Stimulated activated naive CD8-positive, alpha-beta T cell treated with anti-CD3 and anti-CD28 coated beads, Interleukin-15, Interleukin-2, amounts not matched to agents 100 ng/mL and 50 ng/mL, for 24 hours (primary cell): ENCODE measurements at regions not wholly inside any gene's neighbourhood (a gene's known extent, or its start where the extent isn't known, plus 50 kb on each side); places are given as distances from the start of the nearest gene placed in this dataset.

Experiments used
- H3K27ac Mint-ChIP-seq: one replicate; pipeline ENCODE4 v1.8.0; 2021; ENCODE audit warnings: mild to moderate bottlenecking, mixed read lengths
- H3K27me3 Mint-ChIP-seq: one replicate; pipeline ENCODE4 v1.8.0; 2021; ENCODE audit warnings: mixed read lengths
- H3K36me3 Mint-ChIP-seq: one replicate; pipeline ENCODE4 v1.8.0; 2021; ENCODE audit warnings: low read depth, mixed read lengths
- H3K4me1 Mint-ChIP-seq: one replicate; pipeline ENCODE4 v1.8.0; 2021; ENCODE audit warnings: low read depth, mixed read lengths
- H3K4me3 Mint-ChIP-seq: one replicate; pipeline ENCODE4 v1.8.0; 2021; ENCODE audit warnings: mild to moderate bottlenecking, mixed read lengths
- H3K9me3 Mint-ChIP-seq: one replicate; pipeline ENCODE4 v1.8.0; 2021; ENCODE audit warnings: mixed read lengths

- H3K9me3 Mint-ChIP-seq: no peaks in the 10 kb centered on the region
- H3K27me3 Mint-ChIP-seq: peaks cover 52% of the 10 kb centered on the region
- no peak overlapping the region for H3K27ac Mint-ChIP-seq
These were observed 70.8 kb upstream of the UNC5A start for GRCh38 chr5:176739461-176740051.

GRCh38 chr5:176740131-176740701 lies 70.1 kb upstream of the UNC5A start:
- no peak overlapping the region for H3K4me3 Mint-ChIP-seq
- peaks cover 56% of the 10 kb centered on the region for H3K27me3 Mint-ChIP-seq
- no peaks in the 10 kb centered on the region for H3K36me3 Mint-ChIP-seq
- no peak overlapping the region for H3K27ac Mint-ChIP-seq
- H3K9me3 Mint-ChIP-seq: no peaks in the 10 kb centered on the region
- peaks cover 17% of the 10 kb centered on the region for H3K4me1 Mint-ChIP-seq

More at GRCh38 chr5:176739461-176740051, 70.8 kb upstream of the UNC5A start:
- peaks cover 11% of the 10 kb centered on the region for H3K4me1 Mint-ChIP-seq
- no peaks in the 10 kb centered on the region for H3K36me3 Mint-ChIP-seq
- H3K4me3 Mint-ChIP-seq: no peak overlapping the region

- Mint-ChIP-seq H3K9me3 (no peaks in the 10 kb centered on the region), H3K27ac (no peak overlapping the region), H3K27me3 (peaks cover 61% of the 10 kb centered on the region), H3K4me3 (no peak overlapping the region), H3K36me3 (no peaks in the 10 kb centered on the region), H3K4me1 (peaks cover 23% of the 10 kb centered on the region)
These were observed 69.5 kb upstream of the UNC5A start for GRCh38 chr5:176740702-176741496.

- peaks cover 64% of the 10 kb centered on the region for H3K27me3 Mint-ChIP-seq
- H3K27ac Mint-ChIP-seq: no peak overlapping the region
- H3K36me3 Mint-ChIP-seq: no peaks in the 10 kb centered on the region
- no peak overlapping the region for H3K4me3 Mint-ChIP-seq
- H3K4me1 Mint-ChIP-seq: peaks cover 28% of the 10 kb centered on the region
- no peaks in the 10 kb centered on the region for H3K9me3 Mint-ChIP-seq
These were observed 68.7 kb upstream of the UNC5A start for GRCh38 chr5:176741561-176742211.

- H3K27ac Mint-ChIP-seq: no peak overlapping the region
- peaks cover 28% of the 10 kb centered on the region for H3K4me1 Mint-ChIP-seq
- H3K27me3 Mint-ChIP-seq: peaks cover 68% of the 10 kb centered on the region
- H3K4me3 Mint-ChIP-seq: no peak overlapping the region
- no peaks in the 10 kb centered on the region for H3K9me3 Mint-ChIP-seq
- H3K36me3 Mint-ChIP-seq: no peaks in the 10 kb centered on the region
These were observed 67.9 kb upstream of the UNC5A start for GRCh38 chr5:176742246-176743105.

GRCh38 chr5:176743136-176743861 lies 67.1 kb upstream of the UNC5A start:
- H3K27me3 Mint-ChIP-seq: peaks cover 76% of the 10 kb centered on the region
- no peak overlapping the region for H3K4me3 Mint-ChIP-seq
- H3K36me3 Mint-ChIP-seq: no peaks in the 10 kb centered on the region
- peaks cover 28% of the 10 kb centered on the region for H3K4me1 Mint-ChIP-seq
- no peak overlapping the region for H3K27ac Mint-ChIP-seq
- no peaks in the 10 kb centered on the region for H3K9me3 Mint-ChIP-seq

- Mint-ChIP-seq H3K27ac (no peak overlapping the region), H3K9me3 (no peaks in the 10 kb centered on the region), H3K36me3 (no peaks in the 10 kb centered on the region), H3K27me3 (peaks cover 76% of the 10 kb centered on the region), H3K4me1 (peaks cover 28% of the 10 kb centered on the region), H3K4me3 (no peak overlapping the region)
These were observed 66.3 kb upstream of the UNC5A start for GRCh38 chr5:176743868-176744583.

GRCh38 chr5:176744584-176744965 lies 65.8 kb upstream of the UNC5A start:
- Mint-ChIP-seq H3K27ac (no peak overlapping the region), H3K36me3 (no peaks in the 10 kb centered on the region), H3K27me3 (peaks cover 75% of the 10 kb centered on the region), H3K9me3 (no peaks in the 10 kb centered on the region), H3K4me3 (no peak overlapping the region), H3K4me1 (peaks cover 28% of the 10 kb centered on the region)

GRCh38 chr5:176747670-176748072 lies 62.7 kb upstream of the UNC5A start:
- no peak overlapping the region for H3K4me3 Mint-ChIP-seq
- no peaks in the 10 kb centered on the region for H3K9me3 Mint-ChIP-seq
- H3K4me1 Mint-ChIP-seq: peaks cover 28% of the 10 kb centered on the region
- peaks cover 81% of the 10 kb centered on the region for H3K27me3 Mint-ChIP-seq
- no peaks in the 10 kb centered on the region for H3K36me3 Mint-ChIP-seq
- no peak overlapping the region for H3K27ac Mint-ChIP-seq

GRCh38 chr5:176748073-176748966 lies 62.0 kb upstream of the UNC5A start:
- peaks cover 28% of the 10 kb centered on the region for H3K4me1 Mint-ChIP-seq
- H3K36me3 Mint-ChIP-seq: no peaks in the 10 kb centered on the region
- peaks cover 80% of the 10 kb centered on the region for H3K27me3 Mint-ChIP-seq
- H3K27ac Mint-ChIP-seq: no peak overlapping the region
- no peaks in the 10 kb centered on the region for H3K9me3 Mint-ChIP-seq
- no peak overlapping the region for H3K4me3 Mint-ChIP-seq

- Mint-ChIP-seq H3K4me1 (peaks cover 21% of the 10 kb centered on the region), H3K27ac (no peak overlapping the region), H3K36me3 (no peaks in the 10 kb centered on the region), H3K27me3 (peaks cover 75% of the 10 kb centered on the region), H3K9me3 (no peaks in the 10 kb centered on the region), H3K4me3 (no peak overlapping the region)
These were observed 61.1 kb upstream of the UNC5A start for GRCh38 chr5:176748967-176749935.

GRCh38 chr5:176750144-176750543 lies 60.2 kb upstream of the UNC5A start:
- Mint-ChIP-seq H3K4me1 (peaks cover 13% of the 10 kb centered on the region), H3K27me3 (peaks cover 74% of the 10 kb centered on the region), H3K36me3 (no peaks in the 10 kb centered on the region), H3K4me3 (no peak overlapping the region), H3K27ac (no peak overlapping the region), H3K9me3 (no peaks in the 10 kb centered on the region)
